A673 (cell line): ENCODE measurements at regions not wholly inside any gene's neighbourhood (a gene's known extent, or its start where the extent isn't known, plus 50 kb on each side); places are given as distances from the start of the nearest gene placed in this dataset.

Experiments
- CTCF ChIP-seq: fragments of 300-800, 200-600 bp; sonication (generic); conservative IDR thresholded peaks from 2 replicates; pipeline ENCODE4 v1.5.1; 2017; ENCODE audit warnings: low read depth, mild to moderate bottlenecking, antibody characterized with exemption, low read length, moderate library complexity, mixed read lengths
- EZH2 ChIP-seq: fragments of 200-600 bp; sonication (generic); IDR thresholded peaks from 2 replicates; pipeline ENCODE4 v1.6.1; 2017; ENCODE audit warnings: borderline replicate concordance, low read depth, mild to moderate bottlenecking, mixed read lengths, antibody characterized with exemption, low read length; ENCODE audit not compliant: poor library complexity, severe bottlenecking

- TF ChIP-seq CTCF (no peak), EZH2 (no peak)
Observed at GRCh38 chr21:38965910-38966504, 160.3 kb downstream of the ETS2 start.
